ENCODE measurements at regions not wholly inside any gene's neighbourhood (a gene's known extent, or its start where the extent isn't known, plus 50 kb on each side); places are given as distances from the start of the nearest gene placed in this dataset.

DNA sequence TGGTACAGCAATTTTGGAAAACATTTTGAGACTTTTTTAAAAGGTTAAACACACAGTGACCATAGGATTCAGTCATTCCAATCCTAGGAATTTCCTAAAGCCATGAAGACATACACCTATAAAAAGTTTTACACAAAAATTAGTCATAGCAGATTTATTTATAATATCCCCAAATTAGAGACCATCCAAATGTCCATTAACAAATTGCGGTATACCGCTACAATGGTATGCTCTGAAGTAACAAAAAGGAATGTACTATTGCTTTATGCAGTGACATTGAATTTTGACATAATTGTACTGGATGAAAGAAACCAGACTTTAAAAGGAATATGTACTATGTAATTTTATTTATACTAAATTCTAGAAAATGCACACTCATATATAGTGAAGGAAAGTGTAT, 362.8 kb downstream of the HGF start:
- H3K9me2 ChIP-seq (replicated peaks; ENCODE audit: low read depth, low read length), result no peaks in the 10 kb centered on the region
- no peaks in the 10 kb centered on the region for H3K27me3 ChIP-seq (ENCODE audit: insufficient read depth, low read length, poor library complexity, severe bottlenecking)
- no peak overlapping the region for H3K4me3 ChIP-seq (ENCODE audit: low read length, poor library complexity, severe bottlenecking)
- no peaks in the 10 kb centered on the region for H3K4me1 ChIP-seq (ENCODE audit: insufficient read depth, low read length, poor library complexity, severe bottlenecking)
- H3K9ac ChIP-seq (ENCODE audit: low read depth, low read length, poor library complexity, severe bottlenecking), result no peak overlapping the region
- no peaks in the 10 kb centered on the region for H4K20me1 ChIP-seq (ENCODE audit: insufficient read depth, low read length, poor library complexity, severe bottlenecking)
- no peak overlapping the region for H3K4me2 ChIP-seq (ENCODE audit: low read depth, low read length, poor library complexity, severe bottlenecking)
- H3F3A ChIP-seq (ENCODE audit: low read depth), result no peaks in the 10 kb centered on the region
- H3K36me3 ChIP-seq (ENCODE audit: insufficient read depth, low read length), result no peaks in the 10 kb centered on the region
- H2AFZ ChIP-seq (ENCODE audit: low read length), result no peak overlapping the region
- H3K9me3 ChIP-seq (ENCODE audit: insufficient read depth, low read depth, low read length), result no peaks in the 10 kb centered on the region
- H3K79me2 ChIP-seq (ENCODE audit: insufficient read depth, low read length), result no peaks in the 10 kb centered on the region
- no peak for TF ChIP-seq EZH2phosphoT487 (IDR thresholded peaks at IDR 0.05; ENCODE audit: borderline replicate concordance)
- TF ChIP-seq, protein P1, sequence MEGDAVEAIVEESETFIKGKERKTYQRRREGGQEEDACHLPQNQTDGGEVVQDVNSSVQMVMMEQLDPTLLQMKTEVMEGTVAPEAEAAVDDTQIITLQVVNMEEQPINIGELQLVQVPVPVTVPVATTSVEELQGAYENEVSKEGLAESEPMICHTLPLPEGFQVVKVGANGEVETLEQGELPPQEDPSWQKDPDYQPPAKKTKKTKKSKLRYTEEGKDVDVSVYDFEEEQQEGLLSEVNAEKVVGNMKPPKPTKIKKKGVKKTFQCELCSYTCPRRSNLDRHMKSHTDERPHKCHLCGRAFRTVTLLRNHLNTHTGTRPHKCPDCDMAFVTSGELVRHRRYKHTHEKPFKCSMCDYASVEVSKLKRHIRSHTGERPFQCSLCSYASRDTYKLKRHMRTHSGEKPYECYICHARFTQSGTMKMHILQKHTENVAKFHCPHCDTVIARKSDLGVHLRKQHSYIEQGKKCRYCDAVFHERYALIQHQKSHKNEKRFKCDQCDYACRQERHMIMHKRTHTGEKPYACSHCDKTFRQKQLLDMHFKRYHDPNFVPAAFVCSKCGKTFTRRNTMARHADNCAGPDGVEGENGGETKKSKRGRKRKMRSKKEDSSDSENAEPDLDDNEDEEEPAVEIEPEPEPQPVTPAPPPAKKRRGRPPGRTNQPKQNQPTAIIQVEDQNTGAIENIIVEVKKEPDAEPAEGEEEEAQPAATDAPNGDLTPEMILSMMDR (conservative IDR thresholded peaks at IDR 0.05; ENCODE audit: low read length), result no peak

DNA sequence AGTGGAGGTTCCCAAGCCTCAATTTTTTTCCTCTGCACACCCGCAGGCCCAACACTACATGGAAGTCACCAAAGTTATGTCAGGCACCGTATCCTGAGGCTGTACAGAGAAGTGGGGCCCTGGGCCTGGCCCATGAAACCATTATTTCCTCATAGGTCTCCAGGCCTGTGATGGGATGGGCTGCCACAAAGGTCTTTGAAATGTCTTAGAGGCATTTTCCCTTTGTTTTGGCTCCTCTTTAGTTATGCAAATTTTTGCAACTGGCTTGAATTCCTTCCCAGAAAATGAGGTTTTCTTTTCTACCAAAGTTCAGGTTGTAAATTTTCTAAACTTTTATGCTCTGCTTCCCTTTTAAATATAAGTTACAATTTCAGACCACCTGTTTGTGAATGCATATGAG, 365.2 kb downstream of the HGF start:
- TF ChIP-seq, protein P1 (conservative IDR thresholded peaks at IDR 0.05; ENCODE audit: low read length), result no peak
- TF ChIP-seq EZH2phosphoT487 (IDR thresholded peaks at IDR 0.05; ENCODE audit: borderline replicate concordance), result no peak

DNA sequence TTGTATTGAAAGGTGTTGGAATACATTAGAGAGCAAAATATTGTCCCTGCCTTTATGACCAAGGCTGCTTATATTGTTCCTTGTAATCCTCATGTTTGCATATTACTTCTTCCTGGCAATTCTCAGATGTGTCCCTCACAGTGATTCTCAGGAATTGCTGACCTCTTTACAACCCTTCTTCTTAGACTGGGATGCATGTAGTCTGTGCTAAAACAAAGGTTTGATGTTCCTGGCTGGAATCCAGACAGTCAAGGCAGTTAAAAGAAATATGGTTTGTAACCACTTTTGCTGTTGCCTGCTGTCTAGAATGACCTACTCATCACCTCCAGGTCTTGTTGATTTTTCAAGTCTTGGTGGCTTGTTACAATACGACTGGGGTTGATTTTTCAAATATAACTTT, 367.6 kb downstream of the HGF start:
- no peaks in the 10 kb centered on the region for H3F3A ChIP-seq (ENCODE audit: low read depth)
- no peak overlapping the region for H3K9ac ChIP-seq (ENCODE audit: low read depth, low read length, poor library complexity, severe bottlenecking)
- no peaks in the 10 kb centered on the region for H3K4me1 ChIP-seq (ENCODE audit: insufficient read depth, low read length, poor library complexity, severe bottlenecking)
- no peaks in the 10 kb centered on the region for H3K79me2 ChIP-seq (ENCODE audit: insufficient read depth, low read length)
- no peak overlapping the region for H2AFZ ChIP-seq (ENCODE audit: low read length)
- no peak overlapping the region for H3K4me3 ChIP-seq (ENCODE audit: low read length, poor library complexity, severe bottlenecking)
- no peaks in the 10 kb centered on the region for H3K9me3 ChIP-seq (ENCODE audit: insufficient read depth, low read depth, low read length)
- TF ChIP-seq, protein P1 (conservative IDR thresholded peaks at IDR 0.05; ENCODE audit: low read length), result no peak
- no peak for TF ChIP-seq EZH2phosphoT487 (IDR thresholded peaks at IDR 0.05; ENCODE audit: borderline replicate concordance)
- H3K4me2 ChIP-seq (ENCODE audit: low read depth, low read length, poor library complexity, severe bottlenecking), result no peak overlapping the region
- H3K36me3 ChIP-seq (ENCODE audit: insufficient read depth, low read length), result no peaks in the 10 kb centered on the region
- no peaks in the 10 kb centered on the region for H4K20me1 ChIP-seq (ENCODE audit: insufficient read depth, low read length, poor library complexity, severe bottlenecking)
- H3K27me3 ChIP-seq (ENCODE audit: insufficient read depth, low read length, poor library complexity, severe bottlenecking), result no peaks in the 10 kb centered on the region
- H3K9me2 ChIP-seq (replicated peaks; ENCODE audit: low read depth, low read length), result no peaks in the 10 kb centered on the region

More for the DNA sequence above, 365.2 kb downstream of the HGF start:
- Histone ChIP-seq H3K27me3 (ENCODE audit: insufficient read depth, low read length, poor library complexity, severe bottlenecking) (no peaks in the 10 kb centered on the region), H3K4me2 (ENCODE audit: low read depth, low read length, poor library complexity, severe bottlenecking) (no peak overlapping the region), H3F3A (ENCODE audit: low read depth) (no peaks in the 10 kb centered on the region), H3K9me3 (ENCODE audit: insufficient read depth, low read depth, low read length) (no peaks in the 10 kb centered on the region), H3K9me2 (replicated peaks; ENCODE audit: low read depth, low read length) (no peaks in the 10 kb centered on the region), H3K4me1 (ENCODE audit: insufficient read depth, low read length, poor library complexity, severe bottlenecking) (no peaks in the 10 kb centered on the region), H4K20me1 (ENCODE audit: insufficient read depth, low read length, poor library complexity, severe bottlenecking) (no peaks in the 10 kb centered on the region), H3K79me2 (ENCODE audit: insufficient read depth, low read length) (no peaks in the 10 kb centered on the region), H3K36me3 (ENCODE audit: insufficient read depth, low read length) (no peaks in the 10 kb centered on the region), H3K4me3 (ENCODE audit: low read length, poor library complexity, severe bottlenecking) (no peak overlapping the region), H2AFZ (ENCODE audit: low read length) (no peak overlapping the region), H3K9ac (ENCODE audit: low read depth, low read length, poor library complexity, severe bottlenecking) (no peak overlapping the region)
